ENCODE measurements at regions not wholly inside any gene's neighbourhood (a gene's known extent, or its start where the extent isn't known, plus 50 kb on each side); places are given as distances from the start of the nearest gene placed in this dataset.

- Histone ChIP-seq H3K79me2 (replicated peaks; ENCODE audit: insufficient read depth) (no peaks in the 10 kb centered on the region), H3K36me3 (ENCODE audit: insufficient read depth) (no peaks in the 10 kb centered on the region), H3F3A (replicated peaks; ENCODE audit: low read depth) (no peaks in the 10 kb centered on the region), H4K20me1 (replicated peaks; ENCODE audit: insufficient read depth) (no peaks in the 10 kb centered on the region), H3K27me3 (ENCODE audit: insufficient read depth) (no peaks in the 10 kb centered on the region), H3K27ac (ENCODE audit: low read depth) (no peak overlapping the region), H3K4me1 (ENCODE audit: insufficient read depth) (no peaks in the 10 kb centered on the region), H3K4me3 (no peak overlapping the region), H3K9me2 (ENCODE audit: insufficient read depth) (peaks cover 9% of the 10 kb centered on the region), H3K4me2 (no peak overlapping the region), H2AFZ (no peak overlapping the region)
- H3K4me1 Mint-ChIP-seq: no peaks in the 10 kb centered on the region; the same call in 2 of the 3 replicates
- peaks cover 24% of the 10 kb centered on the region for H3K9me3 Mint-ChIP-seq
- no peak for ATAC-seq
- TF ChIP-seq ZNF114 (CRISPR knock-in tag; IDR thresholded peaks at IDR 0.05): no peak
- no peak for TF ChIP-seq CTCF (conservative IDR thresholded peaks at IDR 0.05; ENCODE audit: low read depth in 2 of 2)
- TF ChIP-seq ETS1 (IDR thresholded peaks at IDR 0.05): no peak
- TF ChIP-seq REST (IDR thresholded peaks at IDR 0.05; ENCODE audit: unreplicated experiment): no peak
- no peak for TF ChIP-seq ZNF331 (CRISPR knock-in tag; IDR thresholded peaks at IDR 0.05; ENCODE audit: low read depth)
- no peak for TF ChIP-seq ZNF462 (CRISPR knock-in tag; IDR thresholded peaks at IDR 0.05)
- TF ChIP-seq CREB1 (CRISPR knock-in tag; IDR thresholded peaks at IDR 0.05; ENCODE audit: low read depth): no peak
- no peak for TF ChIP-seq NANOG (IDR thresholded peaks at IDR 0.05; ENCODE audit: borderline replicate concordance)
- TF ChIP-seq POLR2AphosphoS5 (IDR thresholded peaks at IDR 0.05; ENCODE audit: low read depth): no peak
- no peak for TF ChIP-seq EZH2 (IDR thresholded peaks at IDR 0.05; ENCODE audit: low read depth, unreplicated experiment)
- DNase-seq (ENCODE audit: low spot score): no peak
- no peak overlapping the region for H3K4me3 Mint-ChIP-seq
- H3K27me3 Mint-ChIP-seq (ENCODE audit: insufficient read depth, low read depth, poor library complexity): no peaks in the 10 kb centered on the region
- H3K27ac Mint-ChIP-seq: no peak overlapping the region
- peaks cover 8% of the 10 kb centered on the region; the same call in 2 of the 3 replicates for H3K36me3 Mint-ChIP-seq (ENCODE audit: low read depth)
These were observed 855.2 kb downstream of the FSCB start for GRCh38 chr14:43651896-43652295.

Measured in GM23338 (cell line).